Nephron (organoid): ENCODE measurements at regions not wholly inside any gene's neighbourhood (a gene's known extent, or its start where the extent isn't known, plus 50 kb on each side); places are given as distances from the start of the nearest gene placed in this dataset.
"Not testable (repeated sequence)": the region's sequence is repeated elsewhere in the genome, so short reads cannot be mapped to it uniquely, and the experiment has no call there.

ENCODE experiments used
- H3K27ac Mint-ChIP-seq, 3 experiments: 2 replicates each; pipeline ENCODE4 v1.8.0; 2020; ENCODE audit warnings: mixed read lengths in 3 of 3, mild to moderate bottlenecking in 2 of 3, moderate library complexity in 1 of 3
- H3K27me3 Mint-ChIP-seq: 2 replicates; pipeline ENCODE4 v1.8.0; 2021; ENCODE audit warnings: low read depth, mild to moderate bottlenecking, moderate library complexity, mixed read lengths
- H3K36me3 Mint-ChIP-seq: 2 replicates; pipeline ENCODE4 v1.8.0; 2020; ENCODE audit warnings: low read depth, mixed read lengths
- H3K4me1 Mint-ChIP-seq: 2 replicates; pipeline ENCODE4 v1.8.0; 2020; ENCODE audit warnings: mixed read lengths
- H3K4me3 Mint-ChIP-seq, 3 experiments: 2 replicates each; pipeline ENCODE4 v1.8.0; 2020; ENCODE audit warnings: mild to moderate bottlenecking in 3 of 3, mixed read lengths in 3 of 3, moderate library complexity in 2 of 3
- H3K9me3 Mint-ChIP-seq: 2 replicates; pipeline ENCODE4 v1.8.0; 2020; ENCODE audit warnings: mixed read lengths
- TF ChIP-seq, protein P1 (sequence below), 3 experiments: fragments of 200-600 bp; sonication (generic); IDR thresholded peaks; one replicate each; pipeline ENCODE4 v1.5.0; 2021; ENCODE audit warnings: antibody characterized with exemption in 3 of 3; ENCODE audit not compliant: unreplicated experiment in 3 of 3

DNA sequence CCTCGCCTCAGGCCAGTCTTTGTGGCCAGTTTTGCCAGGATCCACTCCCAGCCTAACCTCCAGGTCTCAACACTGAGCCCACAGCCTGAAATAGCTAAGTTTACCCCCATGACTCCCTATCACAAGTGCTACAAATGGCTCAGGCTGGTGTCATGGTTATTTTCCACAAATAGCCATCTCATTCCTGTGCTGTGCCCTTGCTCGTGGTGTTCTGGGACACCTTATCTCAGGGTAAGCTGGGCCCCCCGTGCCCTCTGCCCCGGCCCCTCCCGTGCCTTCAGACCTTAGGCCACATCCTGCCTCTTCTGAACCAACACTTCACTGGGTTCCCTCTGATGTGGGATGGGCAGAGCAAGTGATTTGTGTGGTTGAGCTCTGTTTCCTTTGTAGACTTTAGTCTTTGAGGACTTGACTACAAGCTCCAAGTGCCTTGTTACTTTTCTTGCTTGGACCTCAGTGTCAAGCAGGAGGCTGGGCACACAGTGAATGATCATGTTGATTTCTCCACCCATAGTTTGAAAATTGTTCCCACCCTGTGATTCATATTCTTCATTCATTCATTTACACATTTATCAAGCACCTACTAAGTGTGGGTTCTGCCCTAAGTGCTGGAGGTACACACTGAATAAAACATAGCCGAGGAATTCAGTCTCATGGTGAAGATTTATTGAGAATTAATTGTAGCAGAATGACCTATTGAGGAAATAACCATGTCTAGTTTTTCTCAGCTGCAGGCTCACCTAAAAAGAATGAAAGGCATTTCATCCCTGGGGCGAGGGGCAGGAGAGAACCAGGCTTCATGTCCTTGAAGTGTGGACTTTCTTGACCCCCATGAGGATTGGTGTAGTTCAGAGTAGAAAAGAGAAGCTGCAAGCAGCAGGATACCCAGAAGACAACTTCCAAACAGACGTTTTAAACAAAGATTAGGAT is 84.5 kb upstream of the CTNNA1 start:
- H3K4me1 Mint-ChIP-seq, result peaks cover 8% of the 10 kb centered on the region
- TF ChIP-seq, protein P1, sequence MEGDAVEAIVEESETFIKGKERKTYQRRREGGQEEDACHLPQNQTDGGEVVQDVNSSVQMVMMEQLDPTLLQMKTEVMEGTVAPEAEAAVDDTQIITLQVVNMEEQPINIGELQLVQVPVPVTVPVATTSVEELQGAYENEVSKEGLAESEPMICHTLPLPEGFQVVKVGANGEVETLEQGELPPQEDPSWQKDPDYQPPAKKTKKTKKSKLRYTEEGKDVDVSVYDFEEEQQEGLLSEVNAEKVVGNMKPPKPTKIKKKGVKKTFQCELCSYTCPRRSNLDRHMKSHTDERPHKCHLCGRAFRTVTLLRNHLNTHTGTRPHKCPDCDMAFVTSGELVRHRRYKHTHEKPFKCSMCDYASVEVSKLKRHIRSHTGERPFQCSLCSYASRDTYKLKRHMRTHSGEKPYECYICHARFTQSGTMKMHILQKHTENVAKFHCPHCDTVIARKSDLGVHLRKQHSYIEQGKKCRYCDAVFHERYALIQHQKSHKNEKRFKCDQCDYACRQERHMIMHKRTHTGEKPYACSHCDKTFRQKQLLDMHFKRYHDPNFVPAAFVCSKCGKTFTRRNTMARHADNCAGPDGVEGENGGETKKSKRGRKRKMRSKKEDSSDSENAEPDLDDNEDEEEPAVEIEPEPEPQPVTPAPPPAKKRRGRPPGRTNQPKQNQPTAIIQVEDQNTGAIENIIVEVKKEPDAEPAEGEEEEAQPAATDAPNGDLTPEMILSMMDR (IDR thresholded peaks at IDR 0.05; ENCODE audit: unreplicated experiment in 3 of 3), result no peak

DNA sequence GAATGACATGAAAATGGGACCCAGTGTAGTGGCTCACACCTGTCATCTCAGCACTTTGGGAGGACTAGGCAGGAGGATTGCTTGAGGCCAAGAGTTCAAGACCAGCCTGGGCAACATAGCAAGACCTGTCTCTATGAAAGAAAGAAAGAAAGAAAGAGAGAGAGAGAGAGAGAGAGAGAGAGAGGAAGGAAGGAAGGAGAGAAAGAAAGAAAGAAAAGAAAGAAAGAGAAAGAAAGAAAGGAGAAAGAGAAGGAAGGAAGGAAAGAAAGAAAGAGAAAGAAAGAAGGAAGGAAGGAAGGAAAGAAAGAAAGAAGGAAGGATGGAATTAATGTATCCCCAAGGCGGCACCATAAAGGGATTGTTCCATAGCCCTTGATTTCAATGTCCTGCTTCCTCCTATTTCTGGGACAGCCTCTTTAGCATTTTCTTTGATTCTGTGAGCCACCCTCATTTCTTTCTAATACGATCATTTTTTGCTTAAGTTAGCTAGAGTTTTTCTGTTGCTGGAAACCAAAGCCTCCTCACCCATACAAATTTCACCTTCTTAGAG is 85.4 kb upstream of the CTNNA1 start:
- Mint-ChIP-seq H3K27me3 (peaks cover 10% of the 10 kb centered on the region), H3K4me1 (peaks cover 12% of the 10 kb centered on the region)
- not testable (repeated sequence) for H3K4me3 Mint-ChIP-seq, H3K9me3 Mint-ChIP-seq, H3K27ac Mint-ChIP-seq, H3K36me3 Mint-ChIP-seq

More for the DNA sequence above, 84.5 kb upstream of the CTNNA1 start:
- no peak overlapping the region for H3K4me3 Mint-ChIP-seq
- H3K27me3 Mint-ChIP-seq, result peaks cover 7% of the 10 kb centered on the region
- no peak overlapping the region for H3K27ac Mint-ChIP-seq
- no peaks in the 10 kb centered on the region for H3K36me3 Mint-ChIP-seq
- no peaks in the 10 kb centered on the region for H3K9me3 Mint-ChIP-seq

DNA sequence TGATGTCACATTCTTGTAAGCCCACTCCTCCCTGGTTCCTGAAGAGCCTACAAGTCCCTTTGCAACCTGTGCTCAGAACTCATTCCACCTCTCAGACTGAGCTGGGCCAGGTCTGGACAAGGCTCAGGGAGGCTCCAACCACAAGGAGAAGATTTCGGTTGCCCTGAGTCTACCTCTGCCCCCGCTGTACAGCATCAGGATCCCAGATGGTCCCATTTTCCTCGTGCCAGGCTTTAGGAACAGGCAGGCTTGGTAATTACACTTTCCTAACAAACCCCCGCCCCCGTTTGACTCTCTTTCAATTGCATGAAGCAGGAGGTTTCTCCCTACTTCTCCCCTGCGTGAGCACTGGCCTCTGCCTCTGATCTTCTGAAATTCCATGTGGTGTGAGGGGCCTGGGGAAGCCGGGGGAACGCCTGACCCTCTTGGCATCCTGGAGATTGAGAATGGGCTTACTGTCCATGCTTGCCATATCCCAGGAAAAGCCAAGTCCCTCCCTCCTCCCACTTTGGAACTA is 86.9 kb upstream of the CTNNA1 start:
- H3K9me3 Mint-ChIP-seq, result no peaks in the 10 kb centered on the region
- peaks cover 17% of the 10 kb centered on the region for H3K27me3 Mint-ChIP-seq
- H3K36me3 Mint-ChIP-seq, result no peaks in the 10 kb centered on the region
- H3K27ac Mint-ChIP-seq, result no peak overlapping the region
- TF ChIP-seq, protein P1 (IDR thresholded peaks at IDR 0.05; ENCODE audit: unreplicated experiment in 3 of 3), result no peak
- peaks cover 19% of the 10 kb centered on the region for H3K4me1 Mint-ChIP-seq
- no peak overlapping the region for H3K4me3 Mint-ChIP-seq

DNA sequence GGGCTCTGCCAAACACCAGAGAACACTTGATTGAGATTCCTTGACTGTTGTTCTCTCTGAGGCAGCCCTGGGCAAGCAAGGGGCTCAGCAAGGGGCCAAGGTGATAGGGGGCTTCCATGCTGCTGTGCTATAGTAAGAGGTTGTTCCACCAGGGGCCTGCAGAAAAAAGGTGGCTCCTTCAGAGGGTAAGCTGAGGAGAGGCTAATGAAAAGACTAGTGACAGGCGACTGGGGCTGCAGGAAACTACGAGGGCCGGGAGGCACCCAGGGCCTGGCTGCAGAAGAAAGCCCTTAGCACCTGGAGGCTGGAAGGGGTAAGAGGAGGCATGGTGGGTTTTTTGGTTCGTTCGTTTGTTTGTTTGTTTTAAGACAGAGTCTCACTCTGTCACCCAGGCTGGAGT is 88.0 kb upstream of the CTNNA1 start:
- H3K27me3 Mint-ChIP-seq, result peaks cover 17% of the 10 kb centered on the region
- no peak overlapping the region for H3K27ac Mint-ChIP-seq
- H3K36me3 Mint-ChIP-seq, result no peaks in the 10 kb centered on the region
- peaks cover 19% of the 10 kb centered on the region for H3K4me1 Mint-ChIP-seq
- no peak overlapping the region for H3K4me3 Mint-ChIP-seq
- TF ChIP-seq, protein P1 (IDR thresholded peaks at IDR 0.05; ENCODE audit: unreplicated experiment in 3 of 3), result no peak
- H3K9me3 Mint-ChIP-seq, result no peaks in the 10 kb centered on the region

DNA sequence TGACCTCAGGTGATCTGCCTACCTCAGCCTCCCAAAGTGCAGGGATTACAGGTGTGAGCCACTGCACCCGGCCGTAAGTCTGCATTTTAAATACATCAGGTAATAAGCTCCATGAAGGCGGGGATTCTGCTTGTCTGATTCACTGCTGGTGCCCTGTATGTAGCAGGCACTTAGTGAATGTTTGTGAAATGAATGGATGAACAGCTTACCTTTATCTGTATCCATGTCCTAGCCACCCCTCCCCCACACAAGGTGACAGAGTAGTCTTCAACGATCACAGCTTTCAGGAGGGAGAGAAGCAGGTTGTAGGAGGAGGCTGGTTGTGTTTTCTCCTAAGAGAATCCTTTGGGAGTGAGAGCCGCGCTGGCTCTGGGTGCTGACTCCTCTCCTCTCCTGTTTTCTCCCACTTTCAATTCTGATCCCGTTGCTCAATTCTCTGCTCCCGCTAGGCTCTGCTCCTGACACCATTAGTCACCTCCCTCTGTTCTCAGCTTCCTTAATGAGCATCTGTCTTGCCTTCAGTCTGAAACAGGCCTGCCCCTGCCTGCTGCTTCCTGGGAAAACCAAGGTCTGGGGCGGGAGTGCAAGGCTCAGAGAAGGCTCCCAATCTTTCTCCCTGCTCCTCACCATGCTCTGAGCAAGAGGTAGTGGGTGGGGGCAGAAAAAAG is 88.8 kb upstream of the CTNNA1 start:
- Mint-ChIP-seq H3K9me3 (no peaks in the 10 kb centered on the region), H3K27me3 (peaks cover 17% of the 10 kb centered on the region), H3K27ac (peak overlapping the region in 2 of 3 experiments; percentile 3 to 29), H3K4me3 (no peak overlapping the region), H3K36me3 (no peaks in the 10 kb centered on the region), H3K4me1 (peaks cover 19% of the 10 kb centered on the region)
- TF ChIP-seq, protein P1 (IDR thresholded peaks at IDR 0.05; ENCODE audit: unreplicated experiment in 3 of 3), result no peak

DNA sequence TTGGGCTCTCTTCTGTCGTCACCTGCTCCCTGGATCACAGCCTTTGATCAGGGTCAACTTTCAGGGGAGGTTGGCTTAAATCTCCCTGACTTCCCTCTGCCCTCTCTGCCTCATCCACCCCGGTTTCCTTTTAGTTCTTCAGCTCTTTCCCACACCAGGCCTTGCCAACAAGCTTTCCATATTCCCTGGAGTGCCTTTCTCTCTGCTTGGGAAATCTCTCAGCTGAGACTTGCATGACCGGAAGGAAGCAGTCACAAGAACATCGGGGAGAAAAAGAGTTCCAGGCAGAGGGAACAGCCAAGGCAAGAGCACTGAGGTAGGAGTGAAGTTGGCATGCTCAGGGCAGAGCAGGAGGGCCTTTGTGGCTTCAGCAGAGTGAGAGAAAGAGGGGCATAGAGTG is 88.4 kb upstream of the HSPA9 start:
- Mint-ChIP-seq H3K9me3 (no peaks in the 10 kb centered on the region), H3K27ac (peak overlapping the region in 1 of 3 experiments; percentile 4), H3K4me1 (peaks cover 19% of the 10 kb centered on the region), H3K27me3 (peaks cover 17% of the 10 kb centered on the region), H3K36me3 (no peaks in the 10 kb centered on the region), H3K4me3 (no peak overlapping the region)
- TF ChIP-seq, protein P1 (IDR thresholded peaks at IDR 0.05; ENCODE audit: unreplicated experiment in 3 of 3), result no peak
